SK-N-SH treated with all-trans-retinoic acid at 6 μM for 48 hours (cell line): ENCODE measurements at regions not wholly inside any gene's neighbourhood (a gene's known extent, or its start where the extent isn't known, plus 50 kb on each side); places are given as distances from the start of the nearest gene placed in this dataset.

Experiments
- CREB5 ChIP-seq: fragments of 250-450 bp; sonication (Bioruptor Pico); IDR thresholded peaks from 2 replicates; pipeline ENCODE4 v1.5.1; 2020; ENCODE audit warnings: low read depth, mild to moderate bottlenecking, moderate library complexity
- CSDC2 ChIP-seq: fragments of 250-450 bp; sonication (Bioruptor Pico); IDR thresholded peaks from 2 replicates; pipeline ENCODE4 v1.5.0; 2020; ENCODE audit warnings: mild to moderate bottlenecking, moderate library complexity
- SNAI2 ChIP-seq: fragments of 250-450 bp; sonication (Bioruptor Pico); IDR thresholded peaks from 2 replicates; pipeline ENCODE4 v1.5.0; 2020; ENCODE audit warnings: mild to moderate bottlenecking, moderate library complexity
- TSHZ2 ChIP-seq: fragments of 250-450 bp; sonication (Bioruptor Pico); IDR thresholded peaks from 2 replicates; pipeline ENCODE4 v1.5.0; 2020; ENCODE audit warnings: mild to moderate bottlenecking, moderate library complexity
- ZFP3 ChIP-seq: fragments of 250-450 bp; sonication (Bioruptor Pico); IDR thresholded peaks from 2 replicates; pipeline ENCODE4 v1.5.0; 2020; ENCODE audit warnings: mild to moderate bottlenecking, moderate library complexity
- ZNF70 ChIP-seq: fragments of 450-650 bp; formaldehyde crosslinking; IDR thresholded peaks from 2 replicates; pipeline ENCODE4 v1.5.0; 2020; ENCODE audit warnings: mild to moderate bottlenecking, moderate library complexity

- no peak for TF ChIP-seq TSHZ2 (CRISPR knock-in tag)
- no peak for TF ChIP-seq CREB5 (CRISPR knock-in tag)
- TF ChIP-seq SNAI2 (CRISPR knock-in tag): no peak
- TF ChIP-seq CSDC2 (CRISPR knock-in tag): no peak
- TF ChIP-seq ZFP3 (CRISPR knock-in tag): no peak
- TF ChIP-seq ZNF70 (CRISPR knock-in tag): no peak
These were observed 112.4 kb downstream of the NUFIP1 start for GRCh38 chr13:44876782-44877324.
